PC-3 (cell line): ENCODE measurements at regions not wholly inside any gene's neighbourhood (a gene's known extent, or its start where the extent isn't known, plus 50 kb on each side); places are given as distances from the start of the nearest gene placed in this dataset.

Source experiments
- ATAC-seq: fragments of 200-7000 bp; cut with Tn5 transposase; 2 replicates; pipeline ENCODE4 v1.9.1; 2020; ENCODE audit warnings: mild to moderate bottlenecking, moderate library complexity
- BruUV-seq: library from RNA; stranded (reverse); fragments of 400-500 nt; replicated peaks from 2 replicates; lab custom pipeline; 2021; lab: Mats Ljungman, UMichigan
- CTCF ChIA-PET: fragments of 300-600 bp; sonication (Branson Sonifier 250); formaldehyde crosslinking; loops from one replicate; lab custom pipeline; 2022; ENCODE audit warnings: antibody characterized with exemption; lab: Charles Lee
- POLR2A ChIA-PET: fragments of 300-600 bp; sonication (Branson Sonifier 250); formaldehyde crosslinking; loops from one replicate; lab custom pipeline; 2022; ENCODE audit warnings: antibody characterized with exemption; ENCODE audit not compliant: unreplicated experiment; lab: Charles Lee
- DNase-seq: peaks from one replicate; pipeline ENCODE4 v3.0.0-alpha.2; 2015
- H2AFZ ChIP-seq: fragments of 300-600 bp; sonication (generic); 2 replicates; pipeline ENCODE4 v1.6.0; 2016; ENCODE audit warnings: antibody characterized with exemption, low read length
- H3F3A ChIP-seq: fragments of 300-600 bp; sonication (generic); one replicate; pipeline ENCODE4 v1.6.0; 2017; ENCODE audit warnings: antibody characterized with exemption, low read length, control low read depth, mild to moderate bottlenecking; ENCODE audit not compliant: unreplicated experiment
- H3K27ac ChIP-seq: fragments of 300-600 bp; sonication (generic); 2 replicates; pipeline ENCODE4 v1.5.1; 2016; ENCODE audit warnings: mild to moderate bottlenecking, low read length
- H3K27me3 ChIP-seq: fragments of 300-600 bp; sonication (generic); 2 replicates; pipeline ENCODE4 v1.6.1; 2016; ENCODE audit warnings: low read length, mixed read lengths
- H3K36me3 ChIP-seq: fragments of 300-600 bp; sonication (generic); 2 replicates; pipeline ENCODE4 v1.6.1; 2016; ENCODE audit warnings: low read depth, mixed run types, low read length, mixed read lengths
- H3K4me1 ChIP-seq: fragments of 300-600 bp; sonication (generic); 2 replicates; pipeline ENCODE4 v1.5.1; 2016; ENCODE audit warnings: low read length; ENCODE audit not compliant: insufficient read depth
- H3K4me2 ChIP-seq: fragments of 300-600 bp; sonication (generic); 2 replicates; pipeline ENCODE4 v1.6.0; 2016; ENCODE audit warnings: low read length
- H3K4me3 ChIP-seq: fragments of 300-600 bp; sonication (generic); 2 replicates; pipeline ENCODE4 v1.5.1; 2016; ENCODE audit warnings: mild to moderate bottlenecking, low read length, mixed read lengths
- H3K79me2 ChIP-seq: fragments of 300-600 bp; sonication (generic); 2 replicates; pipeline ENCODE4 v1.6.1; 2017; ENCODE audit warnings: low read length, mixed read lengths
- H3K9ac ChIP-seq: fragments of 300-600 bp; sonication (generic); 2 replicates; pipeline ENCODE4 v1.6.0; 2016; ENCODE audit warnings: mild to moderate bottlenecking, low read length
- H3K9me2 ChIP-seq: fragments of 300-600 bp; sonication (generic); replicated peaks from 2 replicates; pipeline ENCODE4 v1.6.1; 2016; ENCODE audit warnings: mixed run types, low read length, mixed read lengths
- H3K9me3 ChIP-seq: fragments of 300-600 bp; sonication (generic); 2 replicates; pipeline ENCODE4 v1.6.1; 2016; ENCODE audit warnings: low read length, mixed read lengths
- H4K20me1 ChIP-seq: fragments of 300-600 bp; sonication (generic); 2 replicates; pipeline ENCODE4 v1.6.1; 2016; ENCODE audit warnings: low read length, mixed read lengths
- CTCF ChIP-seq: fragments of 300-600 bp; sonication (generic); conservative IDR thresholded peaks from 2 replicates; pipeline ENCODE4 v1.5.1; 2017; ENCODE audit warnings: antibody characterized with exemption, low read depth, mild to moderate bottlenecking, low read length
- EZH2 ChIP-seq: fragments of 300-600 bp; sonication (generic); IDR thresholded peaks from one replicate; pipeline ENCODE4 v1.6.1; 2017; ENCODE audit warnings: antibody characterized with exemption, mild to moderate bottlenecking, low read length; ENCODE audit not compliant: unreplicated experiment
- EZH2phosphoT487 ChIP-seq: fragments of 300-600 bp; sonication (generic); IDR thresholded peaks from 2 replicates; pipeline ENCODE4 v1.6.1; 2018; ENCODE audit warnings: mild to moderate bottlenecking, antibody characterized with exemption, low read length, borderline replicate concordance
- intact Hi-C: fragments of 100-400 bp; cut with micrococcal nuclease; formaldehyde crosslinking; loops from 2 replicates; pipeline ENCODE4 v1.9.0; 2023

DNA sequence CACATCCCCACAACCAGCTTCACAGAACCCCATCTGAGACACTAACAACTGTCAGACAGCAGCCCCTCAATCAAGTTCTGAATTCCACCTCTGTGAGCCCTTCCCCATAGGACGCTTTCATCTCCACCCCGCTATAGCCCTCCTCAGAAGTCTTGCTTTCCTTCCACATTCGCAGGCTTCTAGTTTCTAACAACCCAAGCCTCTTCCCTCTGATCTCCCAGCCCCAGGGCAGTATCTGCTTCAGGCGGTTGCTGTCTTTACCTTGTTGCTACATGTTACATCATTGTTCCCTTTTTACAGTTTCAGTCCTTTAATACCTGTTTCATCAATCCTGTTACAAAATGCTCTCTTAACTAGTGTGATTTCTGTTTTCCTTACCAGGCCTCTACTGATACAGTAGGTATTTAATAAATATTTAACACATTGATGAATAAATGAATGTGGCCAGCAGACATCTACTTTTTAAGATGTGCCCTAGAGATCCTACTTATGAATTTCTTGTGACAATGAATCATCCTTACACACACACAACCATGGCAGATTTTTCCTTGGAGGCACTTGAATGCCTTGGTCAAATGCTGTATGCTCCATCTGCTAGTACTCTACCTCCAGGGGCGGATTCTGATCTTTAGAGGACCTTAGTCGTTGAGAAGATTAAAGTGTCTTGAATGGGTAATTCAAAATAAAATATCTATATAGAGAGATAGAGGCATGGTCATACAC, 164.7 kb upstream of the SLIT2 start:
- H4K20me1 ChIP-seq: no peaks in the 10 kb centered on the region
- H3K4me3 ChIP-seq: no peak overlapping the region
- H3K27ac ChIP-seq: no peak overlapping the region
- intact Hi-C loops: no loop called here
- H3K27me3 ChIP-seq: no peaks in the 10 kb centered on the region
- H3F3A ChIP-seq: no peaks in the 10 kb centered on the region
- H3K4me1 ChIP-seq: no peaks in the 10 kb centered on the region
- no peaks in the 10 kb centered on the region for H3K36me3 ChIP-seq
- POLR2A ChIA-PET: no interaction called here
- H3K79me2 ChIP-seq: no peaks in the 10 kb centered on the region
- no peaks in the 10 kb centered on the region for H3K9me2 ChIP-seq
- DNase-seq (no peak), ATAC-seq (no peak)
- no peaks in the 10 kb centered on the region for H3K9me3 ChIP-seq
- H2AFZ ChIP-seq: no peak overlapping the region
- H3K9ac ChIP-seq: no peak overlapping the region
- no peak overlapping the region for H3K4me2 ChIP-seq
- TF ChIP-seq CTCF (no peak), EZH2phosphoT487 (no peak), EZH2 (no peak)
- no TSS peak for BruUV-seq
- CTCF ChIA-PET: no interaction called here

DNA sequence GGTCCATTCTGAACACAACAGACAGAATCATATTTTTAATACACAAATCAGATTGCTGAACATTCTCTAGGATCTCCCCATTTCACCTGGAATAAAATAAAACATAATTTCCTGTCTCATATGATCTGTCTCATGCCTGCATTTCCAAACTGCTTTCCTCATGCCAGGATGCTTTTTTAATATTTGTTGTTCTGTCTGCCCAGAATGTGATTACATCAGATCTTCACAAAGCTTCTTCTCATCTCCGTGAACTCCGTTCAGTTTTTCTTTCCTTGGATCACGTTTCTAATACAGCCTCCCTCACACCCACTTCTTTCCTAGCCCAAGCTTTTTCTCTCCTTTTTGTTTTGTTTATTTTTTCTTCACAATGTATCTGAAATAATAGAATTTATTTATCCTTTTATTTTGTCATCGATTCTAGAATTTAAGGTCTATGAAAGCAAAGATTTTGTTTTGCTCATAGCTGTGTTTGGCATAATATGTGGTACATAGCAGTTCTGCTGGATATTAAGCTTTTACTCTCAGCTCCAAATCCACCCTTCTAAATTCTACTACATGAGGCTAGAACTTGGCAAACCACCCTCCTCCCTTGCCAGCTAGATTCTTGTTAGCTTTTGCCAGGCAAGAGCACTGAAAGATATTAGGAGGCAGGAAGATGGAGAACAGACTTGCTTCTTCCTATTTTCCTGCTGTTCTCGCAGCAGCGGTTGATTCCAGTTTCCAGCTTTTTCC, 165.5 kb upstream of the SLIT2 start:
- H3K79me2 ChIP-seq: no peaks in the 10 kb centered on the region
- H3K27me3 ChIP-seq: no peaks in the 10 kb centered on the region
- TF ChIP-seq EZH2phosphoT487 (no peak), CTCF (no peak), EZH2 (no peak)
- no peak overlapping the region for H3K4me2 ChIP-seq
- H4K20me1 ChIP-seq: no peaks in the 10 kb centered on the region
- H3K27ac ChIP-seq: no peak overlapping the region
- no peak overlapping the region for H3K4me3 ChIP-seq
- no peaks in the 10 kb centered on the region for H3K4me1 ChIP-seq
- H3K9ac ChIP-seq: no peak overlapping the region
- ATAC-seq: no peak
- ChIA-PET CTCF (no interaction called here), POLR2A (no interaction called here)
- H3F3A ChIP-seq: no peaks in the 10 kb centered on the region
- H3K9me3 ChIP-seq: no peaks in the 10 kb centered on the region
- DNase-seq: no peak
- BruUV-seq: no TSS peak
- no peaks in the 10 kb centered on the region for H3K9me2 ChIP-seq
- intact Hi-C loops: no loop called here
- H3K36me3 ChIP-seq: no peaks in the 10 kb centered on the region
- H2AFZ ChIP-seq: no peak overlapping the region

GRCh38 chr4:20085653-20086052, 166.1 kb upstream of the SLIT2 start:
- BruUV-seq: no TSS peak
- no peak for DNase-seq

More at GRCh38 chr4:20085653-20086052, 166.1 kb upstream of the SLIT2 start:
- no peaks in the 10 kb centered on the region for H3K36me3 ChIP-seq
- H3K9me2 ChIP-seq: no peaks in the 10 kb centered on the region
- H3K27ac ChIP-seq: no peak overlapping the region
- intact Hi-C loops: no loop called here
- no peak overlapping the region for H3K9ac ChIP-seq
- no peaks in the 10 kb centered on the region for H3F3A ChIP-seq
- no peaks in the 10 kb centered on the region for H3K79me2 ChIP-seq
- ChIA-PET POLR2A (no interaction called here), CTCF (no interaction called here)
- H2AFZ ChIP-seq: no peak overlapping the region
- no peaks in the 10 kb centered on the region for H4K20me1 ChIP-seq
- no peak for ATAC-seq
- no peak for TF ChIP-seq EZH2
- no peak for TF ChIP-seq EZH2phosphoT487
- no peak for TF ChIP-seq CTCF
- H3K4me2 ChIP-seq: no peak overlapping the region
- no peaks in the 10 kb centered on the region for H3K9me3 ChIP-seq
- no peak overlapping the region for H3K4me3 ChIP-seq
- no peaks in the 10 kb centered on the region for H3K4me1 ChIP-seq
- no peaks in the 10 kb centered on the region for H3K27me3 ChIP-seq
